Tibial nerve (tissue), 3 donors: ENCODE measurements at regions not wholly inside any gene's neighbourhood (a gene's known extent, or its start where the extent isn't known, plus 50 kb on each side); places are given as distances from the start of the nearest gene placed in this dataset.

Experiments
- POLR2A ChIP-seq, 2 donors: fragments of 450-650 bp; IDR thresholded peaks; one replicate each; pipeline ENCODE4 v1.6.1; 2017; ENCODE audit warnings: antibody characterized with exemption in 2 of 2, mild to moderate bottlenecking in 2 of 2, moderate library complexity in 2 of 2
- TF ChIP-seq, protein P1 (sequence below), 5 experiments: fragments of 200-600 bp in 3 of 5; fragments of 450-650 bp in 2 of 5; sonication (generic) in 3 of 5; IDR thresholded peaks; one replicate each; pipeline ENCODE4 v1.5.1; 2016 to 2019; ENCODE audit warnings: antibody characterized with exemption in 5 of 5, mild to moderate bottlenecking in 3 of 5, moderate library complexity in 2 of 5

DNA sequence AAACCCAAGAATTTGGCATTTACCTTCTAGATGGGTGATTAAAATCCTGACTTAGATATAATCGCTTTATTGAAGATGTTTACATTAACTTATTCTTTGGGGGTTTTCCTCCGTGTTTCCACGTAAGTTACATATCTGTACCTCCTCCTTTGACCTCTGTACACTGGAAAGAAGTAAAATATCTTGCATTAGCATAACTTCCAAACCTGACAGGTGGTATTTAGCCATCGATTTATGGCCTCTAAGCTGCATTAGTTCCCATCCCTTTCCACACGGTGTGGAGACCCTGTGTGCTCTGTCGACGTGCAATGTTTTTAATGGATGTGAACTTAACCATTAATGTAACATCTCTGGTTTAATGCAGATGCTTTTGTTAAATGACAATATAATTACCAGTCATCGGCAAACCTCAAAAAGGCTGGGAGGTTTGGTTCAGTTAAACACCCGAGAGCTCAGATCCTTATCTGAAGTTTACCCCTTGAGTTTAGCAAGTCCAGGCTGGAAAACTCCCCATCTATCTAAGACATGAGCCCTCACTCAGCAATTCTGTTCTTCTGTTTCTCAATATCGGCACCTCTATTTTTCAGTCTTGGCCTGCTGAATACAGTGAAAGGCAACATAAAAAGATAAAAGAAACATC, 295.2 kb downstream of the GATA3 start:
- TF ChIP-seq, protein P1, sequence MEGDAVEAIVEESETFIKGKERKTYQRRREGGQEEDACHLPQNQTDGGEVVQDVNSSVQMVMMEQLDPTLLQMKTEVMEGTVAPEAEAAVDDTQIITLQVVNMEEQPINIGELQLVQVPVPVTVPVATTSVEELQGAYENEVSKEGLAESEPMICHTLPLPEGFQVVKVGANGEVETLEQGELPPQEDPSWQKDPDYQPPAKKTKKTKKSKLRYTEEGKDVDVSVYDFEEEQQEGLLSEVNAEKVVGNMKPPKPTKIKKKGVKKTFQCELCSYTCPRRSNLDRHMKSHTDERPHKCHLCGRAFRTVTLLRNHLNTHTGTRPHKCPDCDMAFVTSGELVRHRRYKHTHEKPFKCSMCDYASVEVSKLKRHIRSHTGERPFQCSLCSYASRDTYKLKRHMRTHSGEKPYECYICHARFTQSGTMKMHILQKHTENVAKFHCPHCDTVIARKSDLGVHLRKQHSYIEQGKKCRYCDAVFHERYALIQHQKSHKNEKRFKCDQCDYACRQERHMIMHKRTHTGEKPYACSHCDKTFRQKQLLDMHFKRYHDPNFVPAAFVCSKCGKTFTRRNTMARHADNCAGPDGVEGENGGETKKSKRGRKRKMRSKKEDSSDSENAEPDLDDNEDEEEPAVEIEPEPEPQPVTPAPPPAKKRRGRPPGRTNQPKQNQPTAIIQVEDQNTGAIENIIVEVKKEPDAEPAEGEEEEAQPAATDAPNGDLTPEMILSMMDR (IDR thresholded peaks at IDR 0.05) = no peak
- no peak for TF ChIP-seq POLR2A (IDR thresholded peaks at IDR 0.05)
